GM12878 (cell line): ENCODE measurements at regions not wholly inside any gene's neighbourhood (a gene's known extent, or its start where the extent isn't known, plus 50 kb on each side); places are given as distances from the start of the nearest gene placed in this dataset.

Experiments
- ATAC-seq: fragments of 200-7000 bp; cut with Tn5 transposase; 3 replicates; pipeline ENCODE4 v1.9.1; 2020; ENCODE audit warnings: mild to moderate bottlenecking, moderate library complexity
- BruUV-seq: library from RNA; stranded (reverse); fragments of 400-500 nt; replicated peaks from 2 replicates; lab custom pipeline; 2021; lab: Mats Ljungman, UMichigan
- CTCF ChIA-PET: fragments of 300-600 bp; sonication (Branson Sonifier 250); formaldehyde crosslinking; extraction: SDS; loops from one replicate; lab custom pipeline; 2021; ENCODE audit warnings: inconsistent platforms; lab: Yijun Ruan, JAX
- POLR2A ChIA-PET: fragments of 350-600 bp; formaldehyde crosslinking; extraction: SDS; loops from one replicate; lab custom pipeline; 2021; ENCODE audit warnings: inconsistent platforms; lab: Charles Lee
- RAD21 ChIA-PET: fragments of 300-600 bp; sonication (Branson Sonifier 250); formaldehyde crosslinking; loops from one replicate; lab custom pipeline; 2023; ENCODE audit warnings: antibody characterized with exemption; ENCODE audit not compliant: unreplicated experiment; lab: Charles Lee
- SMC1A ChIA-PET: fragments of 300-600 bp; sonication (Branson Sonifier 250); formaldehyde crosslinking; loops from one replicate; lab custom pipeline; 2023; ENCODE audit not compliant: unreplicated experiment, uncharacterized antibody; lab: Charles Lee
- DNase-seq: peaks from one replicate; pipeline ENCODE4 v3.0.0-alpha.2; 2011; ENCODE audit warnings: low read depth, low spot score
- FAIRE-seq: peaks from 3 replicates; lab custom pipeline; 2011; peaks lifted over from hg19 to GRCh38; lab: Jason Lieb, UNC
- H2AFZ ChIP-seq: 2 replicates; pipeline ENCODE4 v1.6.0; 2011; ENCODE audit warnings: low read depth, low read length, control low read depth; ENCODE audit not compliant: control insufficient read depth
- H3K27ac ChIP-seq: 2 replicates; pipeline ENCODE4 v1.5.1; 2011; ENCODE audit warnings: control low read depth; ENCODE audit not compliant: control insufficient read depth, insufficient read depth
- H3K27me3 ChIP-seq, 2 experiments: replicated peaks in 1 of 2; 2 replicates each; pipeline versions ENCODE4 v1.6.0 to v1.6.1; 2011; ENCODE audit warnings: low read length in 1 of 2; ENCODE audit not compliant: control insufficient read depth in 2 of 2, insufficient read depth in 2 of 2
- H3K36me3 ChIP-seq, 2 experiments: 2 replicates each; pipeline ENCODE4 v1.5.1; 2011; ENCODE audit warnings: low read length in 1 of 2; ENCODE audit not compliant: control insufficient read depth in 2 of 2, insufficient read depth in 2 of 2
- H3K4me1 ChIP-seq: 2 replicates; pipeline ENCODE4 v1.6.1; 2011; ENCODE audit warnings: mild to moderate bottlenecking, low read length, moderate library complexity, mixed read lengths; ENCODE audit not compliant: control insufficient read depth, insufficient read depth
- H3K4me2 ChIP-seq: 2 replicates; pipeline ENCODE4 v1.6.0; 2011; ENCODE audit warnings: control low read depth; ENCODE audit not compliant: control insufficient read depth, insufficient read depth
- H3K4me3 ChIP-seq: fragments of 200-600 bp; sonication (generic); 2 replicates; pipeline ENCODE4 v1.5.1; 2016
- H3K79me2 ChIP-seq: 2 replicates; pipeline ENCODE4 v1.6.0; 2011; ENCODE audit warnings: low read length; ENCODE audit not compliant: control insufficient read depth, insufficient read depth
- H3K9ac ChIP-seq: 2 replicates; pipeline ENCODE4 v1.8.0; 2011; ENCODE audit warnings: low read length, control low read depth, mixed read lengths; ENCODE audit not compliant: control insufficient read depth, insufficient read depth
- H3K9me3 ChIP-seq: replicated peaks from 3 replicates; pipeline ENCODE4 v1.5.1; 2011; ENCODE audit warnings: mild to moderate bottlenecking, low read length; ENCODE audit not compliant: control insufficient read depth, insufficient read depth
- H4K20me1 ChIP-seq: 2 replicates; pipeline ENCODE4 v1.6.0; 2011; ENCODE audit not compliant: control insufficient read depth, insufficient read depth
- ATF2 ChIP-seq: IDR thresholded peaks from 2 replicates; pipeline ENCODE4 v1.6.1; 2012; ENCODE audit warnings: low read length, inconsistent platforms
- BMI1 ChIP-seq: fragments of 450-650 bp; IDR thresholded peaks from 2 replicates; pipeline ENCODE4 v1.6.1; 2016; ENCODE audit warnings: mild to moderate bottlenecking, moderate library complexity, borderline replicate concordance
- CBX3 ChIP-seq: fragments of 200-600 bp; sonication (generic); IDR thresholded peaks from 2 replicates; pipeline ENCODE4 v1.6.1; 2016; ENCODE audit warnings: low read depth, borderline replicate concordance
- CREB1 ChIP-seq: IDR thresholded peaks from 2 replicates; pipeline ENCODE4 v1.6.1; 2012; ENCODE audit warnings: low read depth, mild to moderate bottlenecking, inconsistent platforms
- GATAD2B ChIP-seq: fragments of 450-650 bp; conservative IDR thresholded peaks from 2 replicates; pipeline ENCODE4 v1.6.1; 2017; ENCODE audit warnings: low read depth, mild to moderate bottlenecking, moderate library complexity
- IRF3 ChIP-seq: fragments of 450-650 bp; IDR thresholded peaks from 2 replicates; pipeline ENCODE4 v1.6.1; 2014; ENCODE audit warnings: mild to moderate bottlenecking
- MLLT1 ChIP-seq: fragments of 450-650 bp; IDR thresholded peaks from 2 replicates; pipeline ENCODE4 v1.6.1; 2016; ENCODE audit warnings: mild to moderate bottlenecking
- MYC ChIP-seq: IDR thresholded peaks from 2 replicates; pipeline ENCODE4 v1.6.1; 2011; ENCODE audit warnings: mild to moderate bottlenecking, low read length, moderate library complexity, inconsistent platforms; ENCODE audit not compliant: insufficient read depth, insufficient replicate concordance, insufficient read length, severe bottlenecking
- NFXL1 ChIP-seq: fragments of 450-650 bp; IDR thresholded peaks from 2 replicates; pipeline ENCODE4 v1.6.1; 2017; ENCODE audit warnings: antibody characterized with exemption, mild to moderate bottlenecking, borderline replicate concordance
- NFYA ChIP-seq: IDR thresholded peaks from 2 replicates; pipeline ENCODE4 v1.6.1; 2011; ENCODE audit warnings: low read depth, mild to moderate bottlenecking, low read length, improper control_type of control experiment, borderline replicate concordance
- NRF1 ChIP-seq: conservative IDR thresholded peaks from 2 replicates; pipeline ENCODE4 v1.6.1; 2011; ENCODE audit warnings: mild to moderate bottlenecking, low read depth, low read length, improper control_type of control experiment
- PAX8 ChIP-seq: fragments of 450-650 bp; IDR thresholded peaks from 2 replicates; pipeline ENCODE4 v1.6.1; 2017; ENCODE audit warnings: mild to moderate bottlenecking, moderate library complexity
- RELA ChIP-seq: fragments of 450-650 bp; IDR thresholded peaks from 2 replicates; pipeline ENCODE4 v1.8.0; 2014; ENCODE audit warnings: borderline replicate concordance; ENCODE audit not compliant: partially characterized antibody
- SIX5 ChIP-seq: IDR thresholded peaks from 2 replicates; pipeline ENCODE4 v1.6.1; 2011; ENCODE audit warnings: mild to moderate bottlenecking, low read depth, low read length, moderate library complexity; ENCODE audit not compliant: severe bottlenecking
- SMAD5 ChIP-seq: IDR thresholded peaks from 2 replicates; pipeline ENCODE4 v1.6.1; 2016; ENCODE audit warnings: antibody characterized with exemption, low read depth
- SMC3 ChIP-seq: IDR thresholded peaks from 2 replicates; pipeline ENCODE4 v1.6.1; 2011; ENCODE audit warnings: low read length, improper control_type of control experiment, borderline replicate concordance
- YY1 ChIP-seq: IDR thresholded peaks from 2 replicates; pipeline ENCODE4 v1.6.1; 2011; ENCODE audit warnings: low read depth, mild to moderate bottlenecking, low read length
- WGBS: methylation state at CpG from one replicate; pipeline ENCODE4 v1.1.6; 2016; ENCODE audit warnings: low lambda C conversion rate; ENCODE audit not compliant: insufficient replicate concordance, insufficient coverage; ENCODE audit errors: missing lambda C conversion rate; 5-methylcytosine and 5-hydroxymethylcytosine counted together
- in situ Hi-C: fragments of 300-500 bp; cut with MboI; formaldehyde crosslinking; loops from 9 replicates; pipeline ENCODE4 v1.14.3; 2018; ENCODE audit warnings: mixed read lengths
- intact Hi-C: fragments of 100-400 bp; cut with micrococcal nuclease; formaldehyde crosslinking; loops from one replicate; pipeline ENCODE4 v1.14.2; 2022; ENCODE audit not compliant: unreplicated experiment

GRCh38 chr3:194908496-194908895 lies 222.8 kb downstream of the FAM43A start:
- in situ Hi-C loops, result no loop called here

More at GRCh38 chr3:194908496-194908895, 222.8 kb downstream of the FAM43A start:
- H4K20me1 ChIP-seq, result no peaks in the 10 kb centered on the region
- no peak for DNase-seq
- H3K9me3 ChIP-seq, result no peaks in the 10 kb centered on the region; the same call in 2 of the 3 replicates
- no peak overlapping the region for H2AFZ ChIP-seq
- H3K4me3 ChIP-seq, result no peak overlapping the region
- H3K36me3 ChIP-seq, result no peaks in the 10 kb centered on the region
- TF ChIP-seq SIX5 (no peak), BMI1 (no peak), GATAD2B (no peak), IRF3 (no peak), MYC (no peak), NRF1 (no peak), NFXL1 (no peak), SMAD5 (no peak), ATF2 (no peak), SMC3 (no peak), NFYA (no peak), MLLT1 (no peak), PAX8 (no peak), YY1 (no peak), CBX3 (no peak), CREB1 (no peak), RELA (no peak)
- POLR2A ChIA-PET, result no interaction called here
- no peak overlapping the region for H3K9ac ChIP-seq
- no peak overlapping the region for H3K27ac ChIP-seq
- SMC1A ChIA-PET, result no interaction called here
- 55% methylated on average over 5 of the region's 5 CpGs for WGBS
- no peak overlapping the region for H3K4me2 ChIP-seq
- H3K79me2 ChIP-seq, result no peaks in the 10 kb centered on the region
- no peaks in the 10 kb centered on the region for H3K27me3 ChIP-seq
- RAD21 ChIA-PET, result no interaction called here
- no TSS peak for BruUV-seq
- FAIRE-seq, result no peak
- no peak for ATAC-seq
- intact Hi-C loops, result no loop called here
- H3K4me1 ChIP-seq, result no peaks in the 10 kb centered on the region
- CTCF ChIA-PET, result interaction anchor here (0.8 kb wide), 1 partner anchor 9 kb away, joined by 3 read pairs; no protein-coding TSS in a partner anchor
